Upper lobe of right lung (tissue), 1 donor: ENCODE measurements at regions not wholly inside any gene's neighbourhood (a gene's known extent, or its start where the extent isn't known, plus 50 kb on each side); places are given as distances from the start of the nearest gene placed in this dataset.

Source experiments
- ATAC-seq: fragments of 200-7000 bp; cut with Tn5 transposase; one replicate; pipeline ENCODE4 v1.9.1; 2020; ENCODE audit warnings: mild to moderate bottlenecking, moderate library complexity
- DNase-seq: peaks from one replicate; pipeline ENCODE4 v3.0.0-alpha.2; 2020
- H3K27ac ChIP-seq: fragments of 200-600 bp; one replicate; pipeline ENCODE4 v1.8.0; 2022
- H3K27me3 ChIP-seq: fragments of 200-600 bp; one replicate; pipeline ENCODE4 v1.8.0; 2022; ENCODE audit warnings: mild to moderate bottlenecking
- H3K36me3 ChIP-seq: fragments of 200-600 bp; one replicate; pipeline ENCODE4 v1.8.0; 2022
- H3K4me1 ChIP-seq: fragments of 200-600 bp; one replicate; pipeline ENCODE4 v1.8.0; 2022
- H3K4me3 ChIP-seq: fragments of 200-600 bp; one replicate; pipeline ENCODE4 v1.8.0; 2022; ENCODE audit warnings: mild to moderate bottlenecking
- H3K9me3 ChIP-seq: fragments of 200-600 bp; one replicate; pipeline ENCODE4 v1.8.0; 2022
- intact Hi-C: fragments of 100-400 bp; cut with DNase I; formaldehyde crosslinking; loops from one replicate; pipeline ENCODE4 v1.11.0; 2022
- TF ChIP-seq, protein P1 (sequence below): fragments of 200-600 bp; IDR thresholded peaks from one replicate; pipeline ENCODE4 v1.8.0; 2022; ENCODE audit warnings: antibody characterized with exemption
- donor health status: DM: no; HTN: yes; CAD: no; lungs with severe emphysema.

DNA sequence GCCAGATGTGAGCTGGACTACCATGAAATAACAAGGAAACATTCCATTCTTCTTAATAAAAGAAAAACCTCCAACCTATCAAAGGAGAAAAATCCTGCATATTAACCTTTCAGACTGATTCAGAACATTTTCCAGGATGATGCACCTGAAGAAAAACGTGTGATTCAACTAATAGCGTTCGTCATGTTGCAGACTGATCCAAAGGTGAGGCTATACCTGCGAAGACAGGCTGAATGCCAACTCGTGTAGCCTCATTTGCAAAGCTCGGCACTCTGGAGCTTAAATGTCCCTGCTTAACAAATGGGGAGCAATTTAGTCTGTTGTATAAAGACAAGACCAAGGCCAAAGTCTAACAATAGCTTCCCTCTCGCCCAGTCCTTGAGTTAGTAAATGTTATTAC is 172.0 kb upstream of the NOCT start:
- no peaks in the 10 kb centered on the region for H3K36me3 ChIP-seq
- no peak for ATAC-seq

DNA sequence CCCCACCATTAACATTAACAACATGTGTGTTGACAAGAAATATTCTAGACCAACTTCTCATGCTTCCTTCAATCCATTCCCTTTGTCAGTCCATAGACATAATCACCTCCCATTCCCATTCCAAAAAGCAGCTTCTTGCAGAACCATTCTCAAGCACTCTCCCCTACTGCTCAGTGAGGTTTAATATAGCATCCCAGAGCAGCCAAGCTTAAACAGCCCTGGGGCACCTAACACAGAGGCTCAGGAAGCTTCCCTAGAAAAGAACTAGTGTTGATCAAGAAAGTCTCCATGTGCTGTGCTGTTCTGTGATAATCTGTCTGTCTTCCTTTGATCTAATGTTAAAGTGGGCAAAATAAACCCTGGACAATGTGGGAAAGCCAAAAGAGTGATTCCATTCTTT is 174.2 kb upstream of the NOCT start:
- Histone ChIP-seq H3K4me3 (no peak overlapping the region), H3K27ac (no peak overlapping the region), H3K36me3 (no peaks in the 10 kb centered on the region), H3K4me1 (no peaks in the 10 kb centered on the region), H3K27me3 (no peaks in the 10 kb centered on the region), H3K9me3 (no peaks in the 10 kb centered on the region)
- TF ChIP-seq, protein P1, sequence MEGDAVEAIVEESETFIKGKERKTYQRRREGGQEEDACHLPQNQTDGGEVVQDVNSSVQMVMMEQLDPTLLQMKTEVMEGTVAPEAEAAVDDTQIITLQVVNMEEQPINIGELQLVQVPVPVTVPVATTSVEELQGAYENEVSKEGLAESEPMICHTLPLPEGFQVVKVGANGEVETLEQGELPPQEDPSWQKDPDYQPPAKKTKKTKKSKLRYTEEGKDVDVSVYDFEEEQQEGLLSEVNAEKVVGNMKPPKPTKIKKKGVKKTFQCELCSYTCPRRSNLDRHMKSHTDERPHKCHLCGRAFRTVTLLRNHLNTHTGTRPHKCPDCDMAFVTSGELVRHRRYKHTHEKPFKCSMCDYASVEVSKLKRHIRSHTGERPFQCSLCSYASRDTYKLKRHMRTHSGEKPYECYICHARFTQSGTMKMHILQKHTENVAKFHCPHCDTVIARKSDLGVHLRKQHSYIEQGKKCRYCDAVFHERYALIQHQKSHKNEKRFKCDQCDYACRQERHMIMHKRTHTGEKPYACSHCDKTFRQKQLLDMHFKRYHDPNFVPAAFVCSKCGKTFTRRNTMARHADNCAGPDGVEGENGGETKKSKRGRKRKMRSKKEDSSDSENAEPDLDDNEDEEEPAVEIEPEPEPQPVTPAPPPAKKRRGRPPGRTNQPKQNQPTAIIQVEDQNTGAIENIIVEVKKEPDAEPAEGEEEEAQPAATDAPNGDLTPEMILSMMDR: no peak
- DNase-seq: no peak
- ATAC-seq: no peak
- intact Hi-C loops: no loop called here

More for the DNA sequence above, 172.0 kb upstream of the NOCT start:
- DNase-seq: no peak
- TF ChIP-seq, protein P1: no peak
- Histone ChIP-seq H3K4me1 (no peaks in the 10 kb centered on the region), H3K4me3 (no peak overlapping the region), H3K27me3 (no peaks in the 10 kb centered on the region), H3K27ac (no peak overlapping the region), H3K9me3 (no peaks in the 10 kb centered on the region)
- intact Hi-C loops: no loop called here

DNA sequence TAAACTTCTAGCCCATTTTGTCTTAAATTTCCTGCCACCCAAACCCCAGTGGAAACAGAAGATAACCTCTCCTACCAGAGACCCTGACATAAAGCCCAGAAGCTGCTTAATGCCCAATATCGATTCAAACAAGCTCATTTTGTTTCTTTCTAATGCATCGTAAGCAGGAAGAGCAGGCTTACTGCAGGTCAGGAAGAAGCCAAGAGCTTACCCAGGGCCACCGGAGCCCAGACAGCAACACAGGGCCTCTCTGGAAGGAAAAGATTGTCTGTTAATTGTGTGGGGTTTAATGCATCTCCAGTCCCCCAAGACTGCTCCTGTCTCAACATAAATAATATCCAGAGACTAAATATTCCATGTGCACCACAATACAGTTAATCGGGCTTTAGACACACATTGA is 177.3 kb upstream of the NOCT start:
- TF ChIP-seq, protein P1: no peak
- Histone ChIP-seq H3K4me3 (no peak overlapping the region), H3K36me3 (no peaks in the 10 kb centered on the region), H3K27me3 (no peaks in the 10 kb centered on the region), H3K27ac (no peak overlapping the region), H3K4me1 (no peaks in the 10 kb centered on the region), H3K9me3 (no peaks in the 10 kb centered on the region)
- ATAC-seq: no peak
- DNase-seq: no peak
- intact Hi-C loops: no loop called here

DNA sequence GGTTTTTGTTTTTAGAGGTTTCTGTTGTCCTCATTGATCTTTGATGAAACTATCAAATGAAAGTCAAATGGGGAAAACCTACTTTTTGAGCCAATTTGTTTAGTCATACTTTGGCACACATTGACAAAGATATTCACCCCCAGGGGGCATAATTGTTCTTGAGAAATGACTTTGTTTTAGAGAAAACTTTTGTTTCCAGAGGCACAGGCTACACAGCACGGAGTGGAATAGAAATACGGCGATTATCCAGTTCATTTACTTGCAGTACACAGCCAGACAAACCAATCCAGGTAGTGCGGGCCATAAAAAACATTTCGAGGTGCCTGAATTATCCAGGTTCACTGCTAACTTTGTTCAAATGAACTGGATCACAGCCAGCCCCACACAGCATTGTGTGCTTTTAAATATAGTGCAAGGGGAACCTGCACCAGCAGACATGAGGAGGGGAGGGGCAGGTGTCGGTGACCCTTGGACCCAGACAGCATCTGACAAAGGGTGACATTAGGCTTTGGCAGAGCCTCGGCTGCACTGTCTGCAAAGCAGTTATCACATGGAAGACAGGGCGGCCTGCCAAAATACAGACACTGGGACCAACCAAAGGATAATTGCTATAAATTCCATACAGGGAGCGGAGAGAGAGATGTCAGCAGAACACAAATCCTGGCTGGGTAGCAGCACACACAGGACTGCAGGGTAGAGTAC is 179.6 kb upstream of the NOCT start:
- Histone ChIP-seq H3K36me3 (no peaks in the 10 kb centered on the region), H3K27me3 (no peaks in the 10 kb centered on the region), H3K4me1 (no peaks in the 10 kb centered on the region), H3K4me3 (no peak overlapping the region), H3K27ac (no peak overlapping the region), H3K9me3 (no peaks in the 10 kb centered on the region)
- TF ChIP-seq, protein P1: no peak
- ATAC-seq (no peak), DNase-seq (no peak)
- intact Hi-C loops: no loop called here

DNA sequence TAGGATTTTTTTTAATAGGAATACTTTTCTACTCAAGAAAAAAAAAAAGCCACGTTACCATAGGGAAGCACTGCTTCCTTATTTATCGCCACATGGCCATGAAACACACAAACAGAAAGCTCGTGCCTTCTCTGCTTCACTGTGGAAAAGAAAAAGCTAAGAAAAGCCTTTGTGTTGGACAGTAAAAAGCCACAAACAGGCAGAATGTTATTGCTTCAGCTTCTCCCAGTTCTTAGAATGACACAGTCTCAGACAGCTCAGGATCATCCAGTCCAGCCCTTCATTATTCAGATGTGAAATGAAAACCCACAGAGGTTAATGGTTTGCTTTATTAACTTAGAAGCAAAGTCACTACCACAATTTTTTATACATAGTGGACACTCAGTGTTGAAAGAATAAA is 181.6 kb upstream of the NOCT start:
- intact Hi-C loops: no loop called here
- no peak for DNase-seq
- Histone ChIP-seq H3K27me3 (no peaks in the 10 kb centered on the region), H3K36me3 (no peaks in the 10 kb centered on the region), H3K4me3 (no peak overlapping the region), H3K4me1 (no peaks in the 10 kb centered on the region), H3K9me3 (no peaks in the 10 kb centered on the region), H3K27ac (no peak overlapping the region)
- TF ChIP-seq, protein P1: no peak
- ATAC-seq: no peak

DNA sequence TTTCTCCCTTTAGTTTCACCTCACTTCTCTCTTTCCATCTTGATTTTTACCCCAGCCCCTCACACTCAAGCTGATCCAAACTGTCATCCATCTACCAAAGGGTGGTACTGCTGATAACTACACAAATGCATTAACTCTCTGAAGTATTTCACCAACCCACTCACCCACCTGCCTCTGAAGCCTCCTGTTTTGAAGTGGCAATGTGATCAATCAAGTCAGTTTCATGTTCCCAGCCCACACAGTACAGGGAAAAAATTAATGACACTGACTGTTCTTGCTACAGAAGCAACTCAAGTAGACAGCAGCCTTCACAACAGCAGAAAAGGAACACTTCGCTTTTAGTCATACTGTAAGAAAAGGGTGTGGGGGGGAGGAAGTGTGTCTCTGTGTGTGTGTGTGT is 183.0 kb upstream of the NOCT start:
- H3K9me3 ChIP-seq: no peaks in the 10 kb centered on the region
- intact Hi-C loops: no loop called here
- H3K27ac ChIP-seq: no peak overlapping the region
- no peak overlapping the region for H3K4me3 ChIP-seq
- ATAC-seq: no peak
- H3K27me3 ChIP-seq: no peaks in the 10 kb centered on the region
- TF ChIP-seq, protein P1: no peak
- no peaks in the 10 kb centered on the region for H3K4me1 ChIP-seq
- H3K36me3 ChIP-seq: no peaks in the 10 kb centered on the region
- no peak for DNase-seq
